Stimulated activated CD8-positive, alpha-beta memory T cell treated with anti-CD3 and anti-CD28 coated beads, Interleukin-2, amount 100 ng/mL, for 48 hours (primary cell): ENCODE measurements at regions not wholly inside any gene's neighbourhood (a gene's known extent, or its start where the extent isn't known, plus 50 kb on each side); places are given as distances from the start of the nearest gene placed in this dataset.

ENCODE experiments used
- DNase-seq, 2 donors: peaks; one replicate each; pipeline ENCODE4 v3.0.0-alpha.2; 2020; ENCODE audit warnings: low read depth in 2 of 2

DNA sequence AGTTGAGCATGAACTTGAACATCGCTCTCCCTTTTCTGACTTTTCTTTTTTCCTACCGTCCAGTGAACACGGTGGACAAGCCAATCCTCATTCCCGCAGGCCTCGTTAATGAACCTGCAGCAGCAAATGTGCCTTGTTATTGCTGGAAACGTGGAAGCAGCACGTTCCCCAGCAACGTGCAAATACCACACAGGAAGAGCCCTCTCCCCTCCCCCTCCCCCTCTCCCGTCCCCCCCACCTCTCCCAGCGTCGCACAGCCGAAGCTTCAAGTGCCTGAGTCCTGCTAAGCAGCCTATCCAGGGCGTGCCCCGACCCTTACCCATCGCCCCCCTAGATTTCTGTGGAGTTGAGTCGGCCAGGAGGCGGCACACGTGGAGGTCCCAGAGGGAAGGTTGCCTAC lies 219.9 kb downstream of the BCOR start:
- no peak for DNase-seq

DNA sequence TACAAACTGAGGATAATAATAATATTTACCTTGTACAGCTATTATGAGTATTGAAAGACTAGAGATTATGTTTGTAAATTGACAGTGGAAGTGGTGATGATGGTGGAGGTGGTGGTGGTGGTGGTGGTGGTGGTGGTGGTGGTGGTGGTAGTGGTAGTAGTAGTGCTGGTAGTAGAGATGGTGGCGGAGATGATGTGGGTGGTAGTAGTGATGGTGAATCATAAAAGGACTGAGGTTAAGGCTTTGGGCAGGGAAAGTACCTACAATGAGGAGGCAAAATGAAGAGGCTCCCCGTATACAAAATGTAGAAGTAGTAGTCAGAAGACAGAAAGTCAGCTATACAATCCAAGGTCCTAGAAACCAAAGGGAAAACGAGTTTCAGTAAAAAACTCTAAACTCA lies 214.1 kb downstream of the BCOR start:
- no peak for DNase-seq

- no peak for DNase-seq
These were observed 211.5 kb downstream of the BCOR start for GRCh38 chrX:39886282-39886681.

- no peak for DNase-seq
These were observed 209.0 kb downstream of the BCOR start for GRCh38 chrX:39888730-39889129.

DNA sequence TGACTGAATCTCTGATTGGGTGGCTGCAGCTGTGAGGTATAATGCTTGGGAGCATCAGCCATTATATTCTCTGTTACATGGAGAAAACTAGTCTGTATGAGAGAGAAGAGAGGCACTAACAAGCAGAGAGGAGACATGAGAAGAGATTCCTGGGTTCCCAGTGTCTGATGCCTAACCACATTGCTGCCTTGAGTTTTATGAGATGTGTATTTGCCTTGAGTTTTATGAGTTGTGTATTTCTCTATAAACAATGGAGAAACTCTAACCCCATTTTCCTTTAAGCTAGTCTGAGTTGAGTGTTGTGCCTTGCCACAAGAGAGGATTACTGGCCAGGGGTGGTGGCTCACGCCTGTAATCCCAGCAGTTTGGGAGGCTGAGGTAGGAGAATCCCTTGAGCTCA lies 208.1 kb downstream of the BCOR start:
- DNase-seq, result no peak

- no peak for DNase-seq
These were observed 207.0 kb downstream of the BCOR start for GRCh38 chrX:39890807-39891206.

DNA sequence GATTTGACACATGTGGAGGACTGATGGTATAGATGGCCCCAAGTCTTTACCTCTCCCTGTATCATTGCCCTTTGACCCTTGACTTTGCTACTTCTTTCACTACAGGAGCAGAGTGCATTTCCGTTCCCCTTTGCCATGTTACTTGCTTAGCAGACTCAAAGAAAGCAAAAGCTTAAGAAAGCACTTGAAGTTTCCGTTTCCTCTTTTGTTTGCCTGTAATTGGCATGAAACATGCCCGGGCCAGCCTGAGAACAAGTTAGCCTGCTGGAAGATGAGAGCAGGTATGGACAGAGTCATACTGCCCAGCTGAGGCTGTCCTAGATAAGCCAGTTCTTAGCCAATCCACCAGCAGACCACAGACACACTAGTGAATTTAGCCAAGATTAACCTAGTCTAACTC lies 206.0 kb downstream of the BCOR start:
- no peak for DNase-seq

- DNase-seq, result no peak
These were observed 204.1 kb downstream of the BCOR start for GRCh38 chrX:39893417-39894338.

DNA sequence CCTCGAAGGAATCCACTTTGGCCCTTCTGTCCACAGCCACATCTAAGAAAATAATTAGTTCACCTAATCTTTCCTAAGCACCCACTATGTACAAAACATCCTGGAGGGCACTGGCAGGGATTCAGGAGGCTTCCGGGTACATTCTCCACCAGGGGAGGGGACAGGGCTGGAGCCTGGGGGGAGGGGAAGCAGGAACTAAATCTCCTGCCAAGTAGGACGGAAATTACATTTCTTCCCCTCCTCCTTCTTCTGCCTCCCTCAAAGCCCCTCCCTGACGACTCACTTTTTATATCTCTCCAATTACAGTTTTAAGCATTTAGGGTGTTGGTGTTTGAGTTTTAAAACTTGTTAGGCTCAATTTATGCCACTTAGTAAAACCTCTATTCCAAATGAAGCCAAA lies 203.1 kb downstream of the BCOR start:
- DNase-seq, result no peak

DNA sequence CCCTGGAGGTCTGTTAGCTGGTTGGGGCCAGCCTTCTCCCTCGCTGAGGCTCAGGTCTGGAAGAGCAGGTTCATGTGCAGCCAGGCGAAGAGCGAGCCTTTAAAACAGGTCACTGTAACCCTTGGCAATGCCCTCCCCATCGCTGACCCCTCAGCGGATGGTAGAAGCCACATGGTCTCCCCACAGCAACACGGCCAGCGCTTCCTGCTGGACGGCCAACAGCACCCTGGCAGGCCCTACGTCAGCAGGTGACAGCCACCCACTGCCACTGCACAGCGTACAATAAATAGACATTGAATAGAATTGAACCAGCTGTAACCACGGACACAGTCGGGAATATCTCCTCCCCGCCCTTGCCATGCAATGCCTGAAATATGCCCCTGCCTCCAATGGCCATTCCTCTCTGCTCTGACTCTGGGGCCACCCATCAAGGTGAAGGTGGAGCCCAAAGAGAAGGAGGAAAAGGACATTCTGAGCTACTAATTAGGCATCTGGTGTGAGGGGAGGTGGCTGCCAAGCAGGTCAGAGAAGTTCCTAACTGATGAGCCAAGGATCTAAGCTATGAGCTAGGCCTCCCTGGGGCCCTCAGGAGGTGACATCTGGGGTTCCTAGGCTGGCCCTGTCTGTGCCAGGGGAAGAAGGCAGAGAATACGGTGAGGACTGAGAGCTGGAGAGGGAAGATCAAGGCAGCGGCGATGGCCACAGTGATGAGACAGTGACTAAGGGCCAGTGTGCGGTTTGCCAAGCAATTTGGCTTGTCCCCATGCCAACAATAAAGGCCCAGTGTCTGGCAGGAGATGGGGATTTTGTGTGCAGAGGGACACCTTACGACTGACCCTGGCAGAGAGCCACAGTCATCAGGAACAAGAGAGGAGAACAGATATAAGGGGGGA lies 202.3 kb downstream of the BCOR start:
- no peak for DNase-seq

DNA sequence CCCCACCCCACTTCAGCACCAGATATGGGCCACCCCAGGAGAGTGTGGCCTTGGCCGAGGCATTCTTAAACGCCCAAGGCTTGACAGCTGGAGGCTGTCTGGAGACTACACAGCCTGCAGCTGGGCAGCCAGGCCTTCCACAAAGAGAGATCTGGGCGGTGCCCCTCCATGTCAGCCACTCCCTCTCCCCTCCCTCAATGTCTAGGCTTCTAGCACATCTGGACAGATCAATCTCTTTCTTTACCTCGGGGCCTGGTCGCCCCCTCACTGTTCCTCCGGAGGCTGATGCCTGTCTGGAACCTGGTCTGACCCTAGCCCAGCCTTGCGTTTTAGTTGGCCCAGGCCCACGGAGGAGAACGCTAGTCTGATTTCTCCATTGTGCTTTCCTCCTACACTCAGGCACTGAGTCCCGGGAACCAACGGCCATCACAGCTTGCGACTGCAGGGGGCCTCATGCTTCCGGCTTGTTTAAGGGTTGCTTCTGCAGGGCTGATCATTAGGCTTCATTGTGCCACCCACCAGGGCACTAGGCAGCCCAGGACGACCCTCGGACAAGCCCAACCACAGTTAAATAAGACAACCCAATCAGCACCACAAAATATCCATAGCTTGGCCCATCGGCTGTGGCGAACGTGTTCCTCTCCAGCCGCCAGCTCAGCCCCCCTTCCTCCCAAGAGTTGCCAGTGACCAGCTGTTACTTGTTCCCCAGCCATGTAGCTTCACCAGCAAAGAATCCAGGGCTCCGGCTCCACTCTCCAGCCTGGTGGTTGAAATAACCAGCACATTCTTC lies 200.6 kb downstream of the BCOR start:
- DNase-seq, result no peak

GRCh38 chrX:39897741-39898097 lies 200.0 kb downstream of the BCOR start:
- DNase-seq, result no peak

DNA sequence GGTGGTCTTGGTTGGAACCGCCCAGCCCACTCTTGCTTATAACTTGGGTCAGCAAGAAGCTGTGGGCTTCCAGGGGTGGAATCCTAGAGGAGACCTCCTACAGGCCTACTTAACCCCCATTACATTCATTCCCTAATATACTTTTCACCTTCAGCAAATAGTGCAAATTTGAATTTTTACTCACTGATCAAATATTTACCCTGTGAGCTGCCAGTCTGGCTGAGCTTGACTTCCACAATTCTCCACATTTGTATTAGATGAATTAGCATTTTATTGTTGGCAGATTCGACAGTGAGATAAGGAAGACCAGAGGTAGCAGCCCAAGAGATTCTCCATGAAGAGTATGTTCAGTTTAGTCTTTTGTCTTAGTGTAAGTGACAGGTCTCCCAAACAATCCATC lies 199.6 kb downstream of the BCOR start:
- no peak for DNase-seq

DNA sequence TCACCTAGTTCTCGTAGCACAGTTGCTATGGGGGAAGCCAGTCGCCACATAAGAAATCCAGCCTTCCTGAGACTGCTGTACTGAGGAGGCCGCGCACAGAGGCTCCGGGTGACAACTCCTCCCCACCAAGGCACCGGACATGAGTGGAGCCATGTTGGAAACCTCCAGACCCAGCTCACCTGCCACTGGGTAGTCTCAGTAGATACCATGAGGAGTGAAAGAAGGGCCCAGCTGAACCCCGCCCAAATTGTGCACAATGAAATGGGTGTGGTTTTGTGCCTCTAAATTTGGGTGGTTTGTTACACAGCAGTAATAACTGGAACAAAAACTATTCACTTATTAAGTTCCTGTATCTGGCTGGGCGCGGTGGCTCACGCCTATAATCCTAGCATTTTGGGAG lies 198.7 kb downstream of the BCOR start:
- DNase-seq, result no peak

DNA sequence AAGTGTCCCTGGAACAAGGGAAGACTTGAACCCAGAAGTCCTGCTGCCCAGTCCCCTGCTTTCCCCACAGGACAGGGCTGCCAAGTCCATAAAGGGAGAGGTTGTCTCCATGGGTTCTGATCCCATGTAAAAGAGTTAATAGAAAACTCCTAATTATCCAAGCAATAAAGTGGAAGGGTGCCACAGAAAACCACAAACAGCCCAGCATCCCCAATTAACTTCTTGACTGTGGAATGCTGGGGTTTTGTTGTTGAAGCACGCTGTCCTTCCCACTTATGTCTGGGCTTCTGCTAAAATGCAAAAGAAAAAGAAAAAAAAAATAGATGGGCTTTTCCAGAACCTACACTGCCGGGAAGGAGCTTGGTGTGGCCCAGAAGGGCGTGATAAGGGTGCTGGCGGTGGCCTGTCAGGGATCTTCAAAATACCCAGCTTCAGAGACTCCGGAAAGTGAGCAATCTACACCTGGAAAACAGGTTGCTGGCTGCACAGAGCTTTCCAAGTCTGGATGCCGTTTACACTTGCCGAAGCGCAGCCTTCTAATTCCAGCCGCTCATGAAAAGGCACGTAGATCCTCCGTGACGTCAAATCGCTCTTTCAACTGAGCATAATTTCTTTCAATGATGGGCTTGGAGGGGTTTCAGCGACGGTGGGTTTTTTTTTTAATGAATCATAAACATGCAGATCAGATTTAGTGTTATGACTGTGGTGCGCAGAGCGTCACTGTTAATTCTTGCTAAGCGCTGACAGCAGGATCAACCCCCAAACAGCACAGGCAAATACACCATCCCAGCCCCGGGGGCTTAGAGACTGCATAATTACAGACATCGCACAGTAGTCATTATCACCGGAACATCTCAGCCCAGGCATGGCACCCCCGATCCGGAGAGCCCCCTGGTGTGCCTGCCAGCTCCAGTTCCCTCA lies 197.6 kb downstream of the BCOR start:
- DNase-seq, result no peak

- no peak for DNase-seq
These were observed 197.0 kb downstream of the BCOR start for GRCh38 chrX:39900777-39901170.

DNA sequence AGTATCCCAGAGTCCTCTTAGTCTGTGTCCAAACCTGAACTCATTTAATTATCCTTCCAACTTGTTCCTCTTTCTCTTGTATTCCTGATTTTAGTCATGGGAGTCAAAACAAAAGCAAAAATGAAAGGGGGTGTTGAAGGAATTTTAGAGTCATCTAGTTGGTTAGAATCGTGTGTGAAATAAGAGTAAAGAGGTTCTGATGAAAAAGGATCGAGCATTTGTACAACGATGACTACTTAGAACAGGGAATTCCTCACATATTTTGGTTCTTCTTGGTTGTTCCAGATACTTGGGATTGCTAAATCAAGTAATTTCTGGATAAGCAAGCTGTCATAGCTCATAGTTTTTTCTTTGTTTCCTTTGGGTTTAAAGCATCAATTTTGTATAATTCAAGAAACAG lies 194.4 kb downstream of the BCOR start:
- no peak for DNase-seq

- no peak for DNase-seq
These were observed 193.8 kb downstream of the BCOR start for GRCh38 chrX:39903937-39904336.

- DNase-seq, result no peak
These were observed 192.8 kb downstream of the BCOR start for GRCh38 chrX:39904816-39905537.

DNA sequence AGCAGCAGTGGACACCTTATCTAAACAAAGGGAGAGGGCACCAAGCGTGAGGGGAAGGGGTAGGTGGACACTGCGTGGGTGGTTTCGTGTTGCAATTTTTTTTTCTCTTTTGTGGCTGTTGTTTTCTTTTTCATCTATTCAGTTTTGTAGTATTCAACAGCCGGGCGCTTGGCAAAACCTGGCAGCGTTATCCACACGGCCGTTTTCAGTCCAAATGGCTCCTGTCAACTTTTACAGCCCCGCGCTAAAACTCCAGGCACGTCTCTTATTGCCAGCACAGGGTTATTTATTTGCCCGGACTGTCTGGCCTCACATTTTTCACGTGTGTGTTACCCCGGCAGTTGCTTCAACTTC lies 192.2 kb downstream of the BCOR start:
- no peak for DNase-seq
